Forelimb muscle (tissue), 1 donor: ENCODE measurements at regions not wholly inside any gene's neighbourhood (a gene's known extent, or its start where the extent isn't known, plus 50 kb on each side); places are given as distances from the start of the nearest gene placed in this dataset.

Experiments
- DNase-seq: peaks from one replicate; pipeline ENCODE4 v3.0.0-alpha.2; 2013; ENCODE audit warnings: low read depth

DNA sequence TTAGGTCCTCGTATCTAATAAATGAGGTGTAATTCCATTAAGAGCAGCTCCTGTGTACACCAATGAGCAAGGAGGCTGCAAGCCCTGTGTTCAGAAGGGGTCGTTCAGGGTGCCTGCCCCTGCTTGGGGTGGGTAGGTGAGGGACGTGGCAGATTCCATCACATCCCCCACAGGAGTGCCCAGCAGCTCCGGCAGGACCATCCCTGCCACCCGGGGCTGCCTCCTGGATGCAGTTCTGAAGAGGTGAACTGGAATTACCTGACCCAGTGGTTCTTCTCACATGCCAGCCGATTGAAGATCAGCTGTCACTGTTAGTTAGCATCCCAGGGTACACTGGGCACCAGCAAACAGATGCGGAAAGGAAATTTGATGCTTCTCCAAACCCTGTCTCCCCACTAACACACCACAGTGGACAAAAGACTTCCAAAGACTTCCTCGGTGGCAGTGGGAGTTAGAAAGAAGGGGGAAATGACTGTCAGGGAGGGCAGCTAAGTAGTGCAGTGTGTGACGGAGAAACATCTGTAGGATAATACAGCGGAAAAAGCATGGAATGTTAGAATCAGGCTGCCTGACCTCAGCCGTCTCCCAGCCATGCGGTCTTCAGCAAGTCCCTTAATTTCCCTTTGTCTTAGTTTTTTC is 313.6 kb upstream of the ZMIZ1 start:
- no peak for DNase-seq

GRCh38 chr10:78755877-78756455 is 312.8 kb upstream of the ZMIZ1 start:
- no peak for DNase-seq

DNA sequence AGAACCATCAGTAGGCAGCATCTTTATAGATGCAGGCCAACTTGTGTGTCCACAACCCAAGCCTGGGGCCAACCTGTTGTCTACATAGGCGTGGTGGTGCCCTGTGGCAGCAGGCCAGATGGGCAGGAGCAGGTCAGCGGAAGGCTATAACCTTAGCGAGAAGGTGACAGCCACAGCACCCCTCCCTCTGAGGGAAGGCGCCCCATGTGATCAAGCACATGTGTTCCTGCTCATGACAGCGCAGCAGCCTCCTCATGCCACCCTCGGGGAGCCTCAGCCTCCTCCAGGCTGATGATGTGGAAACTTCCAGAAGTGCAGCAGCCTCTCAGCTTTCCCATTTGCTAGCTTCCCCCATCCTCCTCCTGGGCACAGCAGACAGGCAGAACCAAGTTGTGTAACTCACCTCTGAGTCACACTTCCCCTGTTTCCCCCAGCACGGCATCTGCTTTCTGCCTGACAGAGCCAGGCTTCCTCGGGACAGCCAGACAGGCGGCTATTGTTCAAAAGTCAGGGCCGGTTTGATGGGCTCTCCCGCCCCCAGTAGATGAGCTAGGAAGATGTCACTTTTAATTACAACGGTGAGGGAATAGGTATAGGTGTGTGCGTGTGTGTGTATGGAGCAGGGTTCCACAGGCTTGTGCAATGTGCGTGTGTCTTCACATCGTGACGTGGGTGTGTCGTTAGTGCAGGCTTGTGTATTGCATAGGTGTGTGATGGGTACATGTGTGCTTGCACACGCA is 312.0 kb upstream of the ZMIZ1 start:
- DNase-seq = no peak

GRCh38 chr10:78757344-78757925 is 311.3 kb upstream of the ZMIZ1 start:
- DNase-seq = no peak

DNA sequence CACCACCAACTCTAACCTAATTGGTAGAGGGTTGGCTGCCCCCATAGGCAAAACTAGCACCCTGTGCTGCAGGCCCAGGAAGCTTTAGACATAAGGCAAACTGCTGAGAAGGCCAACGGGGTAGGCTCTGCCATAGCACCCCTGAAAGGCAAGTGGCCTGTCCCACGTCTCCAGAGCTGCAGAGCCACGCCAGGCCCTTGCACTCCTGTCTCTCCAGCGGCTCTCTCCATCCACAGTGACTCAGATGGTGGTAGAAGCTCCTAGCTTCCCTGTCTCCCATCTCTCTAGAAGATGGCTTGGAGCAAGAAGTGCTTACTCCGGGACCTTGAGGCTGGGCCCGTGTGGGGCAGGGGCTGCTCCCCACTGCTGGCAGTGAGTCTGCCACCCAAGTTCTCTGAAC is 310.6 kb upstream of the ZMIZ1 start:
- DNase-seq = no peak

GRCh38 chr10:78759456-78760120 is 309.2 kb upstream of the ZMIZ1 start:
- DNase-seq = no peak

DNA sequence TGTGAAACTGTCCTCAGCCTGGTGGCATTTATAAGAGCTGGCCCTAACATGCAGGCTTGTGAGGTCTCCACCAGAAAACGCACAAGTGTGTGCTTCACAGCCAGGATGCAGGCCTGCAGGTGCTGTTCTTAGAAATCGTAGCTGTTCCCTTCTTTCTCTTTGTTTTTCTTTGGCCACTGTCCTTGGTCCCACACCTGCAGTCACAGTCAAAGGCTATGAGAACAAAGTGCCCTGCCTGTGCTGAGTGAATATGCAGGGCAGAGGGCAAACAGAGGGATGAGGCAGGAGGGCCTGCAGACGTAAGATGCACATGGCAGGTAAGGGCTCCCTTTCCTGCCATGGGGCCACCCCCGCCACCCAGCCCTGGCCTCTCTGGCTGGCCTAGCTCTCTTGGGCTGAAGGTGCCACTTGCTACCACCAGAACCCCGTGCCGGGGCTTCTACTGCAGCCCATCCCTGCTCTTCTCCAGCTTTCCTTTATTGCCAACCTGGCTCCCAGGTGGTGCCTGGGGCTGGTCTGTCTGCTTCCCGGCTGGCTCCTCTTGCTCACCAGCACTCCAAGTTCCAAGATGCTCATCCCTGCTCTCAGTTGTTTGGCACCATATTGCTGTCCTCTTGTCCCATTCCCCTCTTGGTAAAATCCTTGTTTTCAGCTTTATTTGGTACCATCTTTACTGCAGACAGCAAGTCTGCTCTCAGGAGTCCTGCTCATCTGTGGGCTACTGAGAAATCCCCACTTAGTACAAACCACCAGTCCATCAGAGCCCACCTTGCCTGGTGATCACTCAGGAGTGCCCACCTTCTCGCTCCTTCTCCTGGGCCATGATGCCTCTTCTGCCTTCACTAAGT is 308.1 kb upstream of the ZMIZ1 start:
- no peak for DNase-seq

- DNase-seq = no peak
Measured at GRCh38 chr10:78761311-78761781, 307.4 kb upstream of the ZMIZ1 start.

DNA sequence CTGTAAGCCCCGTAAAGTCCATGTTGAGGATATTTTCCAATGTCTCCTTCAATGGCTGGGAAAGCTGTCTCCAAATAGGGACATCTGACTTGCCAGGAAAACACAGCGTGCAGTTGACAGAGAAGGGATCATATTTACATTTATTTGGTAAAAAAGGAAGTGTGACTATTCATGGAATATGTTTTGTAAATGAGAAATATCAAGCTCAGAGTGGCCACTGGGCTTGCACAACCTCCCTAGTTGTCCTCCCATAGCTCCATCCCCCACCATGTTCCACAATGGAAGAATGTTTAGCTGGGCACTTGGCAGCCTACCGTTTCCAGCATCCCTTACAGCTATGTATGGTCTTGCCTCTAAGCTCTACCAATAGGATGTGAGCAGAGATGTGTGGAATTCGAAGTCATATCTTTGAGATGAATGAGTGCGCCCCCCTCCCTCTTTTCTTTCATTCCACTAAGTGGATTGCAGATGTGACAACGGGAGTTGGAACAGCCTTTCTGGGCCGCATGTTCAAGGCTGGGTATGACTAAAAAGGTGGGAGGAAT is 306.6 kb upstream of the ZMIZ1 start:
- no peak for DNase-seq

GRCh38 chr10:78763234-78763633 is 305.5 kb upstream of the ZMIZ1 start:
- no peak for DNase-seq

- DNase-seq = no peak
Measured at GRCh38 chr10:78763651-78764395, 304.9 kb upstream of the ZMIZ1 start.

- no peak for DNase-seq
Measured at GRCh38 chr10:78764436-78764835, 304.3 kb upstream of the ZMIZ1 start.

DNA sequence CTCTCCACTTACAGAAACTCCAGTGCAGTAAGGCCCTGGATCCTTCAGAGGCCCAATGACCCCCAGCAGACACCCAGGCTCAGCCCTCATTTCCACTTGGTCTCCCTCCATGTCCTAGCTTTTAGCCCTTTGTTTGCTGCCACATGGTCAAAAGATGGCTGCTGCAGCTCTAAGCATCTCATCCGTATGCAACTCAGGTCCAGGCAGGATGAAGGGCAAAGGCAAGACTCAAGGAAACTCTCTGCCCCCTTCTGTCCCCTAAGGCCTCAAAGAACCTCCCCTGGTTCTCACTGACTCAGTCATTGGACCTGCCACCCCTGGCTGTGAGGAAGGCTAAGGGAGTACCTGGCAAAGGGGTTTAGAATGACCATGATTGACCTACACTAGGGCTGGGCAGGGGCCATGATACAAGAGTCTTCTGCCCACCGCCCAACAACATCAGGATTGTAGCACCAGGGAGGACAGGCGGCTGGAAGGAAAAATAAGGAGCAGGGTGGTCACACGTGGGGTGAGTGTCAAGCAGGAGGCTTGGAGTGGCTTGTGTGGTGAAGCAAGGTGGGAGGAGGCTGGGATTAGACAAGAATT is 303.8 kb upstream of the ZMIZ1 start:
- no peak for DNase-seq

DNA sequence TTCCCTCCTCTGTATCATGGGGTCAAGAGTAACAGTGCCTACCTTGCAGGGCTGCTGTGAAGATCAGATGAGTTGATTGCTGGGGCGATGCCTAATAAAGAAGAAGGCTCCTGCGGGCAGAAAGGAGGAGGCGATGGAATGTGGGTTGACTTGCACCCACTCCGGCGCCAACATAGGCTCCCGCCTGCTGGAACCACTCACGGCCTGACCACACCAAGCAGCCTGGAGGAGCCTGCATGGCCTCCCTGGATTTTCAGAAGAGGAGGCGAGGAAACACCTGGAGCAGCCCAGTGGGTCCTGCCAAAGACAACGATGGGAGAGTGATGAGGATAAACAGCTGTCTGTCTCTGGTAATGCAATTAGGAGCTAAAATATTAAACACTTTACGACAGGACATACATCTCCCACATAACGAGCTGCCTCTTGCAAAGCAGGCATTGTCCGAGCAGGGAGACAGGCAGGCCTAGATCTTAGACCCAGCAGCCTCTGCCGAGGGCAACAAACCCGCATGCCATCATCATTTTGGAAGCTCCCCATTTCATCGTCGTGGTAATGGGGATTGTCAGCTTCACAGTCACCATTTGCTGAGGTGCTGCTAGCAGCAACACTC is 302.9 kb upstream of the ZMIZ1 start:
- DNase-seq = no peak

- DNase-seq = no peak
Measured at GRCh38 chr10:78766603-78767002, 302.2 kb upstream of the ZMIZ1 start.

- no peak for DNase-seq
Measured at GRCh38 chr10:78768041-78768835, 300.5 kb upstream of the ZMIZ1 start.

DNA sequence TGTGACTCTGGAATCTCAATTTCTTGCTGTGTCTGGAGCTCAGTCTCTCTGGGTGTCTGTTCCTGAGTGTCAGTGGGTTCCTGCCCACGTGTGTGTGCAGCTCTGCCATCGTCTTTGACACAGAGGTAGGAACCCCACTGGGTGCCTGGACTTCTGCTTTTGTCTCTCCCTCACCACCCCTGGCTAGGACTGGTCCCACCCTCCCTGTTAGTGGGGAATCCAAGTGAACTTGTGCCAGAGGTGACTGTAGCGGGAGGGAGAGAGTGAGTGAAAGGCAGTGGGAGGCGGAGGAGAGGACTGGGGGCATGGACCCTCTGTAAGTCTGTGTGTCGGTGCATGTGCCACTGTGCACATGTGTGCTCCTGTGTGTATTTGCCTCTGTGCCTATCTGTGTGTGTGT is 299.9 kb upstream of the ZMIZ1 start:
- DNase-seq = no peak

DNA sequence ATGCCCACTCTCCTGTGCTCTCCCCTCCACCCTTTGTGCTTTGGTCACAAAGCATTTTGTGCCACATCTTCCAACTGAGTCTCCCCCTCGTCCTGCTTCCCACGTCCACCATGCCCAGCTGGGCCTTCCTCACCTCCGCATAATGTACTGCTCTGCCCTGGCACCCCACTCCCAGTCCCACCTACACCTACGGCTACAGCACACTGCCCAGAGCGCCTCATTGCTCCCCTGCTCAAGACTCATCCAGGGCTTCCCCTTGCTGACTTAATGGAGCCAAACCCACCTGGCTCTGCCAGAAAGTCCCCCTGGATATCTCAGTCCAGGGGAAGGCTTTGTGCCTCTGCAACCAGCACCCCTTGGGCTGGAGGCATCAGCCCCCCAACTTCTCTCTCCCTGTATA is 299.2 kb upstream of the ZMIZ1 start:
- DNase-seq = no peak
